Fibroblast of skin of right biceps (primary cell): ENCODE measurements at regions not wholly inside any gene's neighbourhood (a gene's known extent, or its start where the extent isn't known, plus 50 kb on each side); places are given as distances from the start of the nearest gene placed in this dataset.

Experiments
- DNase-seq: peaks from one replicate; pipeline ENCODE4 v3.0.0-alpha.2; 2013

GRCh38 chr9:118088090-118088489, 383.9 kb downstream of the TLR4 start:
- DNase-seq, result no peak

- DNase-seq, result no peak
These were observed 387.0 kb downstream of the TLR4 start for GRCh38 chr9:118091226-118091625.

- DNase-seq, result no peak
These were observed 387.7 kb downstream of the TLR4 start for GRCh38 chr9:118091711-118092500.

GRCh38 chr9:118094387-118094786, 390.2 kb downstream of the TLR4 start:
- no peak for DNase-seq

GRCh38 chr9:118100529-118101419, 396.6 kb downstream of the TLR4 start:
- DNase-seq, result no peak

GRCh38 chr9:118104363-118104762, 400.2 kb downstream of the TLR4 start:
- DNase-seq, result no peak

- no peak for DNase-seq
These were observed 404.8 kb downstream of the TLR4 start for GRCh38 chr9:118108971-118109370.

- no peak for DNase-seq
These were observed 405.3 kb downstream of the TLR4 start for GRCh38 chr9:118109542-118109941.

GRCh38 chr9:118121361-118121760, 417.2 kb downstream of the TLR4 start:
- DNase-seq, result no peak

- DNase-seq, result no peak
These were observed 424.1 kb downstream of the TLR4 start for GRCh38 chr9:118128313-118128712.

- DNase-seq, result no peak
These were observed 425.3 kb downstream of the TLR4 start for GRCh38 chr9:118129541-118129940.

GRCh38 chr9:118148990-118149389, 444.8 kb downstream of the TLR4 start:
- no peak for DNase-seq

GRCh38 chr9:118156846-118157245, 452.6 kb downstream of the TLR4 start:
- no peak for DNase-seq

- DNase-seq, result no peak
These were observed 458.5 kb downstream of the TLR4 start for GRCh38 chr9:118162716-118163115.

GRCh38 chr9:118163751-118164150, 459.5 kb downstream of the TLR4 start:
- no peak for DNase-seq

GRCh38 chr9:118165451-118165850, 461.2 kb downstream of the TLR4 start:
- no peak for DNase-seq

GRCh38 chr9:118170032-118170955, 466.1 kb downstream of the TLR4 start:
- peak; percentile 29 for DNase-seq

- DNase-seq, result no peak
These were observed 473.0 kb downstream of the TLR4 start for GRCh38 chr9:118177241-118177640.

GRCh38 chr9:118183576-118183975, 479.4 kb downstream of the TLR4 start:
- no peak for DNase-seq

GRCh38 chr9:118187408-118187807, 483.2 kb downstream of the TLR4 start:
- no peak for DNase-seq

GRCh38 chr9:118189615-118190014, 485.4 kb downstream of the TLR4 start:
- no peak for DNase-seq

GRCh38 chr9:118192807-118193206, 488.6 kb downstream of the TLR4 start:
- no peak for DNase-seq

- no peak for DNase-seq
These were observed 505.1 kb downstream of the TLR4 start for GRCh38 chr9:118209343-118209742.
